CD4-positive, alpha-beta T cell (primary cell): ENCODE measurements at regions not wholly inside any gene's neighbourhood (a gene's known extent, or its start where the extent isn't known, plus 50 kb on each side); places are given as distances from the start of the nearest gene placed in this dataset.
"Not testable (repeated sequence)": the region's sequence is repeated elsewhere in the genome, so short reads cannot be mapped to it uniquely, and the experiment has no call there.

Experiments
- ATAC-seq: fragments of 200-7000 bp; cut with Tn5 transposase; one replicate; pipeline ENCODE4 v1.10.0; 2022; ENCODE audit warnings: mild to moderate bottlenecking; ENCODE audit not compliant: poor library complexity
- CTCF ChIA-PET: fragments of 350-600 bp; sonication (Branson Sonifier 250); formaldehyde crosslinking; loops from one replicate; lab custom pipeline; 2021; ENCODE audit warnings: antibody characterized with exemption, inconsistent platforms; lab: Charles Lee
- POLR2A ChIA-PET: fragments of 350-600 bp; sonication (Branson Sonifier 250); formaldehyde crosslinking; loops from one replicate; lab custom pipeline; 2021; ENCODE audit warnings: antibody characterized with exemption, inconsistent platforms; lab: Charles Lee
- DNase-seq, 14 experiments: peaks; one replicate each; pipeline ENCODE4 v3.0.0-alpha.2; 2013 to 2020; ENCODE audit warnings: mixed read lengths in 2 of 14
- H3K27ac ChIP-seq, 2 donors: one replicate each; pipeline versions ENCODE4 v1.5.1 to v1.7.0; 2013; ENCODE audit warnings: low read length in 2 of 2, low read depth in 1 of 2, mild to moderate bottlenecking in 1 of 2
- H3K27me3 ChIP-seq, 2 experiments: 1 replicate in 1 of 2; 2 replicates in 1 of 2; pipeline versions ENCODE4 v1.6.1 to v1.7.0; 2013; ENCODE audit warnings: low read length in 2 of 2, control low read depth in 1 of 2, mild to moderate bottlenecking in 1 of 2, moderate library complexity in 1 of 2; ENCODE audit not compliant: insufficient read depth in 2 of 2, control insufficient read depth in 1 of 2
- H3K36me3 ChIP-seq: one replicate; pipeline ENCODE4 v1.6.1; 2013; ENCODE audit warnings: low read length, control low read depth; ENCODE audit not compliant: insufficient read depth
- H3K4me1 ChIP-seq: one replicate; pipeline ENCODE4 v1.6.1; 2013; ENCODE audit warnings: low read length, control low read depth; ENCODE audit not compliant: insufficient read depth
- H3K4me3 ChIP-seq: one replicate; pipeline ENCODE4 v1.5.1; 2013; ENCODE audit warnings: mild to moderate bottlenecking, low read length, moderate library complexity
- H3K9me3 ChIP-seq, 2 experiments: 1 replicate in 1 of 2; 2 replicates in 1 of 2; pipeline versions ENCODE4 v1.6.1 to v1.7.0; 2013; ENCODE audit warnings: low read length in 2 of 2, mild to moderate bottlenecking in 2 of 2, control low read depth in 1 of 2, moderate library complexity in 1 of 2; ENCODE audit not compliant: control insufficient read depth in 1 of 2, insufficient read depth in 1 of 2
- H3K27ac Mint-ChIP-seq: one replicate; pipeline ENCODE4 v1.8.0; 2020; ENCODE audit warnings: mixed read lengths
- H3K27me3 Mint-ChIP-seq: one replicate; pipeline ENCODE4 v1.8.0; 2021; ENCODE audit warnings: mixed read lengths
- H3K36me3 Mint-ChIP-seq: one replicate; pipeline ENCODE4 v1.8.0; 2021; ENCODE audit warnings: low read depth, mixed read lengths
- H3K4me1 Mint-ChIP-seq: one replicate; pipeline ENCODE4 v1.8.0; 2021; ENCODE audit warnings: low read depth, mixed read lengths
- H3K4me3 Mint-ChIP-seq: one replicate; pipeline ENCODE4 v1.8.0; 2020; ENCODE audit warnings: mild to moderate bottlenecking, mixed read lengths
- H3K9me3 Mint-ChIP-seq: one replicate; pipeline ENCODE4 v1.8.0; 2020; ENCODE audit warnings: mixed read lengths
- CTCF ChIP-seq: fragments of 200-600 bp; IDR thresholded peaks from one replicate; pipeline ENCODE4 v1.8.0; 2022; ENCODE audit warnings: antibody characterized with exemption, mild to moderate bottlenecking
- intact Hi-C, 2 experiments: fragments of 100-400 bp; cut with DNase I in 1 of 2; cut with micrococcal nuclease in 1 of 2; formaldehyde crosslinking; loops; one replicate each; pipeline versions ENCODE4 v1.15.1 to v1.9.0; 2023 to 2025; cut with DNase I, micrococcal nuclease

- ChIA-PET POLR2A (no interaction called here), CTCF (interaction anchor here (0.8 kb wide), 1 partner anchor 17 kb away, joined by 3 read pairs; no protein-coding TSS in a partner anchor)
- ATAC-seq: no peak
- Histone ChIP-seq H3K36me3 (no peaks in the 10 kb centered on the region), H3K27me3 (no peaks in the 10 kb centered on the region), H3K4me1 (no peaks in the 10 kb centered on the region), H3K4me3 (no peak overlapping the region), H3K9me3 (no peaks in the 10 kb centered on the region), H3K27ac (no peak overlapping the region)
- peak in 2 of 14 experiments; percentile 2 to 43 for DNase-seq
- Mint-ChIP-seq H3K9me3 (no peaks in the 10 kb centered on the region), H3K27me3 (no peaks in the 10 kb centered on the region), H3K4me1 (peaks cover 16% of the 10 kb centered on the region), H3K36me3 (no peaks in the 10 kb centered on the region), H3K27ac (no peak overlapping the region), H3K4me3 (no peak overlapping the region)
- intact Hi-C loops: loop anchor here in 1 of 2 experiments (10.0 kb wide), 1 partner anchor 69 kb away; no protein-coding TSS in a partner anchor
- TF ChIP-seq CTCF: no peak
Observed at GRCh38 chr6:141513830-141514229, 618.9 kb upstream of the GJE1 start.

- POLR2A ChIA-PET: no interaction called here
- ATAC-seq: no peak
Observed at GRCh38 chr6:141510803-141511202, 621.9 kb upstream of the GJE1 start.

DNA sequence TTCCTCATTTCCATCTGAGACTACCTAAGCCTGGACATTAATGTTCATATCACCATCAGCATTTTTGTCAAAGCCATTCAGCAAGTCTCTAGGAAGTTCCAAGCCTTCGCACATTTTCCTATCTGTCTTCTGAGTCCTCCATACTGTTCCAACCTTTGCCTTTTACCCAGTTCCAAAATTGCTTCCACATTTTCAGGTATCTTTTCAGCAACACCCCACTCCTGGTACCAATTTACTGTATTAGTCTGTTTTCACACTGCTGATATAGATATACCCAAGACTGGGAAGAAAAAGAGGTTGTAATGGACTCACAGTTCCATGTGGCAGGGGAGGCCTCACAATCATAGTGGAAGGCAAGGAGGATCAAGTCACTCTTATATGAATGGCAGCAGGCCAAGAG lies 626.7 kb upstream of the GJE1 start:
- H3K9me3 Mint-ChIP-seq, ATAC-seq, CTCF ChIA-PET, H3K4me3 ChIP-seq, DNase-seq, POLR2A ChIA-PET, H3K27me3 ChIP-seq, H3K4me1 Mint-ChIP-seq, H3K27ac ChIP-seq, H3K4me3 Mint-ChIP-seq, H3K27ac Mint-ChIP-seq, H3K36me3 ChIP-seq, H3K27me3 Mint-ChIP-seq, H3K4me1 ChIP-seq, H3K36me3 Mint-ChIP-seq: not testable (repeated sequence)
- peaks cover 8 to 20% of the 10 kb centered on the region in 2 experiments for H3K9me3 ChIP-seq
- intact Hi-C loops: loop anchor here in 1 of 2 experiments (2.0 kb wide), 1 partner anchor 15 kb away; no protein-coding TSS in a partner anchor

More at GRCh38 chr6:141510803-141511202, 621.9 kb upstream of the GJE1 start:
- H3K27ac ChIP-seq: no peak overlapping the region
- Mint-ChIP-seq H3K27me3 (no peaks in the 10 kb centered on the region), H3K4me1 (peaks cover 16% of the 10 kb centered on the region), H3K9me3 (peaks cover 5% of the 10 kb centered on the region), H3K4me3 (no peak overlapping the region), H3K27ac (no peak overlapping the region), H3K36me3 (peaks cover 6% of the 10 kb centered on the region)
- no peaks in the 10 kb centered on the region for H3K27me3 ChIP-seq
- H3K9me3 ChIP-seq: peaks cover 0 to 6% of the 10 kb centered on the region in 2 experiments
- H3K4me3 ChIP-seq: no peak overlapping the region
- intact Hi-C loops: loop anchor here in 1 of 2 experiments (10.0 kb wide), 1 partner anchor 66 kb away; no protein-coding TSS in a partner anchor
- CTCF ChIA-PET: interaction anchor here (1.2 kb wide), 1 partner anchor 43 kb away, joined by 3 read pairs; no protein-coding TSS in a partner anchor
- no peaks in the 10 kb centered on the region for H3K4me1 ChIP-seq
- no peak for DNase-seq
- TF ChIP-seq CTCF: no peak
- H3K36me3 ChIP-seq: no peaks in the 10 kb centered on the region

DNA sequence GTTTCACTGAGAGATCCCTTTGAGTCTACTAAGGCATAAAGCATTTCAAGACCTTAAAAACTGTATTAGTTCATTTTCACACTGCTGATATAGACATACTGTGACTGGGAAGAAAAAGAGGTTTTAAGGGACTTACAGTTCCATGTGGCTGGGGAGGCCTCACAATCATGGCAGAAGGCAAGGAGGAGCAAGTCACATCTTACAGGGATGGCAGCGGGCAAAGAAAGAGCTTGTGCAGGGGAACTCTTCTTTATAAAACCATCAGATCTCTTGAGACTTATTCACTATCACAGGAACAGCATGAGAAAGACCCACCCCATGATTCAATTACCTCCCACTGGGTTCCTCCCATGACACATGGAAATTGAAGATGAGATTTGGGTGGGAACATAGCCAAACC lies 628.4 kb upstream of the GJE1 start:
- ATAC-seq, CTCF ChIA-PET, H3K27ac Mint-ChIP-seq, H3K9me3 Mint-ChIP-seq, H3K4me1 Mint-ChIP-seq, H3K4me1 ChIP-seq, H3K4me3 ChIP-seq, H3K36me3 ChIP-seq, POLR2A ChIA-PET, H3K4me3 Mint-ChIP-seq, H3K27ac ChIP-seq, intact Hi-C loops, H3K27me3 ChIP-seq, H3K36me3 Mint-ChIP-seq, H3K27me3 Mint-ChIP-seq, DNase-seq: not testable (repeated sequence)
- H3K9me3 ChIP-seq: peaks cover 8 to 20% of the 10 kb centered on the region in 2 experiments
